Superior temporal gyrus (tissue), 1 donor: ENCODE measurements at regions not wholly inside any gene's neighbourhood (a gene's known extent, or its start where the extent isn't known, plus 50 kb on each side); places are given as distances from the start of the nearest gene placed in this dataset.

ENCODE experiments used
- DNase-seq: peaks from one replicate; pipeline ENCODE4 v3.0.0-alpha.2; 2016; ENCODE audit errors: extremely low spot score

GRCh38 chrX:33726281-33727160 is 405.6 kb downstream of the FAM47A start:
- DNase-seq, result no peak

- DNase-seq, result no peak
Observed at GRCh38 chrX:33725535-33726210, 406.4 kb downstream of the FAM47A start.

GRCh38 chrX:33721927-33722326 is 410.2 kb downstream of the FAM47A start:
- DNase-seq, result no peak

- DNase-seq, result no peak
Observed at GRCh38 chrX:33686105-33686504, 446.0 kb downstream of the FAM47A start.
